ENCODE measurements at regions not wholly inside any gene's neighbourhood (a gene's known extent, or its start where the extent isn't known, plus 50 kb on each side); places are given as distances from the start of the nearest gene placed in this dataset.
"Not testable (repeated sequence)": the region's sequence is repeated elsewhere in the genome, so short reads cannot be mapped to it uniquely, and the experiment has no call there.

DNA sequence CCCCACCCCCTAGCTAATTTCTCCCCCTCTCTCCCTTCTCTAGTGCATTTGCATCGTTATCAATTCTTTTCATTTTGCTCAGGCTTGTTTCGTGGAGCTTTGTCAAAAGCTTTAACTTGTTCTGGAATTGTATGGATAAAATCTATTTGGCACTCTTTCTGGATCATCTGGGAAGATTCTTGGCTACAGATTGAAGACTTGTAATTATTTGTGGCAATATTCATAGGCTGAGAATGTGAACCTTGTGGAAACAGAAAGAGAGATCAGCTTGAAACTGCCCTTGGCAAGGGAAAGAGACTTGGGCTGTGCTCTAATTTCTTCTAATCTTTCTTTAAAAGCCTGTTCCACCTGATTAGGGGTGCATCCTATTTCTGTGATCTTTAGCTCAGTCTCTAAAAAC, 340.6 kb upstream of the DAB2 start:
- FAIRE-seq (no peak), DNase-seq (ENCODE audit: low spot score) (no peak)

DNA sequence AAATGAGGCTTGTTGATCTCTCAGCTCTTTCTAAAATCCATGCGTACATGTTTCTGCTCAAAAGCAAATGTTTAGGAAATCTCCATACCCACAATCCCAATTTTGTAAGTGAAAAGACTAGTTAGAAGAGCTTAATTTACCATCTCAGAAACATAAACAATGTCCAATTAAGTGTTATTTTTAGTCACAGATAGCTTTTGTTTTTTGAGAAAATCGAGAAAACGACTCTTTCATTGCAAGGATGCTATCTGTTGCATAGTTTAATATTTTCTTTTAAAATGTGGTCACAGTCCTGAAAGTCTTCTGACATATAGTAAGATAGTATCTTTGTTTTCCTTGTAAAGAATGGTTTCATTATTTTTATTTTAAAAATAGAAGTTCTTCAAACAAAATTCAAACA, 338.0 kb upstream of the DAB2 start:
- FAIRE-seq = peak; percentile 48
- no peak for DNase-seq (ENCODE audit: low spot score)

DNA sequence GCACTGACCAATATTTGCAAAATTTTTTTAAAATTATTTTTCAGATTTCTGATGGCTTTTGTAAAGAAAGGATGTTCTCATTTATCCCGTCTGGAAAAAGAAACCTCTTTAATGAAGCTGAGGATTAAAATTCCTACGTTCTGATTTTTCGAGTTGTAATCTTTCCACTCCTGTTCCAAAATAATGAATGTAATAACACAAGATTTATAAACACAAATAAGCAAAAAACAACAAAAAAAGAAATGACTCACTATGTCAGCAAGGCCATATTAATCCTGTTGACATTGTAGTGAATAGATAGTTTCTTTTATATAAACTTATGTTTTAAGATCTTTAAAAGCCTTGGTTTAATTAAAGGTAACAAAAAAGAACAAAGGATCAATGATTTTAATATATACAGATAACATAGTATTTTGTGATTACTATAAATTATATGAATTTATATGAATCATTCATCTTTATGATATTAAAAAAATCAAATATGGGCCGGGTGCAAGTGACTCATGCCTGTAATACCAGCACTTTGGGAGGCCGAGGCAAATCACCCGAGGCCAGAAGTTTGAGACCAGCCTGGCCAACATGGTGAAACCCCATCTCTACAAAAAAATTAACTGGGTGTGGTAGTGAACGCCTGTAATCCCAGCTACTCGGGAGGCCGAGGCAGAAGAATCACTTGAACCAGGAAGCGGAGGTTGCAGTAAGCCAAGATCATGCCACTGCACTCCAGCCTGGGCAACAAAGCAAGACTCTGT, 336.6 kb upstream of the DAB2 start:
- FAIRE-seq = no peak

DNA sequence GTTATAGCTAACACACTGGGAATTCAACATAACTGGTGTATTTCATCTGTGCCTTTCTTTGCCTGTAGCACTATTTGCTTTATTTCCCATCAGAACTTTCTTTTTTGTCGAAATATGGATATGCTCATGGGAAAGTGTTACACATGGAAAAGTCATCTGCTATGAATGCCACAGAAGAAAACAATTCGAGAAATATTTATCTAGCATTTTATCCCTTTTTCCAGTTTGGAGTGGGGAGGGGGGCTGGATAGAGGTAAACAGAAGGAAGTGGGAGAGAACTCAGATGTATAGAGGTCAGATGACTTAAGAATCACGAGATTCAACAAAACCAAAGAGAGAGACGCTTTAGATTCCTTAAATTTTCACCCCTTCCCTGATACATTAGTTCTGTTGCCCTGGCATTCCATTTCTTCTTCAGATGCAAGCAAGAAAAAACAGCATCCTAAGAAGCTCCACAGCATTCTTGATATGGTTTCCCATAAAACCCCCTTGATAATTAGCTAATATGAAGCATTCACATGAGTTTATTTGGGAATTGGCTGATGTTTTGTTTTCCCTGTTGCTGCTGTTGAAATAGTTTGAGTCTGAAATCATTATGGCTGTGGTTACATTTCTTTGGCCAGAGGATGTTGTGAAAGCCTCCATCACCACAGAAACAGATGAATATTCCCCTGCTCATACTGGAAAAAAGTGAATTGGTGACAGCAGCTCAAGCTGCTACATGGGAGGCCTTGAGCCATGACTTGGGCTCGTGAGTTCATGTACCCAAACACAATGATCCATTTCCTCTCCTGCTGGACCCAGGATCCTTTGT, 335.8 kb upstream of the DAB2 start:
- peak; percentile 87 for FAIRE-seq
- DNase-seq (ENCODE audit: low spot score) = peak; percentile 90

More for the DNA sequence above, 336.6 kb upstream of the DAB2 start:
- no peak for DNase-seq (ENCODE audit: low spot score)

DNA sequence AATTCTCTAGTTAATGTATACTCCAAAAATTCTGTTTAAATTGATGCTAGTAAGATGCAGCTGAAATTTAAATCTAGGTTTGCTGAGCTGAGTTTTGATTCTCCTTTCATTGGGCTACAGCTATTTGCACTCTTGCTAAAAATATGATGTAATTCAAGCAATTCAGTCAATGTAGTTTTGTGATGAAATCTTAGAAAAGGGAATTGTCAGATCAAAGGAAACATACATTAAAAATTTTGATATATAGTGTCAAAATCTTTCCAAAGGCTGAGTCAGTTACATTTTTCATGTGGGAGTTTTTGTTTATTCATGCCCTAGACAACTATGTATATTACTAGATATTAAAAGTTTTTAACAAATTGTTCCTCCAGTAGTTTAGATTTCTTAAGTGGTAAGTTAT, 334.9 kb upstream of the DAB2 start:
- DNase-seq (ENCODE audit: low spot score) = no peak
- FAIRE-seq = no peak

DNA sequence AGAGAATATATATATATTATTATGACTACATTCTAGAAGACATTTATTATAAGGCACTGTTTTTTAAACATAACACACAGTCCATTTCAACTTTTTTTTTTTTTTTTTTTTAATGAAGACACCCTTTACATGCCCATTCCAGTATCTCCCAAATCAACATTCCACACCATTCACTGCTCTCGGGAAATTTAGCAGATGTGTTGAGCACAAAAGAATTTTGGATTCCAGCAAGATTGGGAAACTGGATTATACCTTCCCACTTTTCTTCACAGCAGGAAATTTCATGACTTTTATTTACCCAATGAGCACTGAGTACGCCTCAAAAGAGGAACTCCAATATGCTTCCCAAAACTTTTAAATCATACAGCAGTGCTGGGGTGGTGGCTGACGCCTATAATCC, 333.6 kb upstream of the DAB2 start:
- FAIRE-seq (no peak), DNase-seq (ENCODE audit: low spot score) (no peak)

DNA sequence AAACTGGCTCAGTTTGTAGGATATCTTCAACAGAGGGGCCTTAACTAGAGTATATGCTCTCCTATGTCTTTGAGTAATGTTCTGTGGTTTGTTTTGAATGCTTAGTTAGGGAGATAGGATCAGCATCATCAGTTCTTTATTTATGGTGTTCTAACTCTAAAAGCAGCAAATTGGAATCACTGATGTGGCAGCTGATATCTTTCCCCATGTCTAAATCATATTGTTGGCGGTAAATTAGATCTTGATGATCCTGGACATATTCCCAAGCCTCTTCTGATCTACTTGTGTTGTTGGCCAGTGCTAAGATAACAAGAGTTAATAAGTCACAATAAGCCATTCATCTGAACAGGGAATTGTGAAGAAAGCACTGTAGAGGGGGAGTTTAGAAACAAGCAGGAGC, 332.4 kb upstream of the DAB2 start:
- peak; percentile 29 for DNase-seq (ENCODE audit: low spot score)
- no peak for FAIRE-seq

DNA sequence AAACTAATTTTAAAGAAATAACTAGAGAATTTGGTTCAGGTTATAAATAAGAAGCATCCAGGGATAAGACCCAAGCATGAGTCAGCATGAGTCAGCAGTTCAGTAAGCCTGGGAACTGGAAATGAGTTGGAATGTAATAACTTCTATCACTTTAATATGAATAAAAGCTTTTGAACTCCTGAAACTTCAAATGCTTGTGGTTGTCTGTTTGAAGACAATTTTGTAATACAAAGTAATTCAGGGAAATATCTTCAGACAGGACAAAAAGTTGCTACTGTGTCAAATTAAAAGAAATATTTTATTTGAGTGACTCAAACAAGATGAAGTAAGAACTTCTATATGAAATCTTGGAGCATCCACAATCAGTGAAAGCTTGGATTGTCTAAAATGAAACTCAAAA, 331.2 kb upstream of the DAB2 start:
- FAIRE-seq = peak; percentile 99

DNA sequence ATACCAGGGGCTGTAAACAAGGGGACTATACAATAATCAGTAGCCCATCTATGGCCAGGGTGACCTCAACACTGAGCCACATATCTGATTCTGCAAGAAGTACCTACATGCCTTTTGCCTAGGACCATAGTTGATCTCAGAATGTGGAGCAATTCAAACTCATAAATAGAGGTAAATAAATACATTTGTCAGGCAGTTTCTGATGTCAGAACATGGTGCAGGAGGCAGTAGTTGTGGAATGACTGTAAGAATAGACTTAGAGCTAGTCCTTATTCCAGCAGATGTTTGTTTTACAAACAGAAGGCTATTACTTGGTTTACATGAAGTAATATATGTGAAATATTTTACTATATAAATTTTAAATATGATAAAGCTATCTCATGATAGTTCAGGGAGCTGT, 330.7 kb upstream of the DAB2 start:
- no peak for DNase-seq (ENCODE audit: low spot score)
- FAIRE-seq = no peak

More for the DNA sequence above, 331.2 kb upstream of the DAB2 start:
- DNase-seq (ENCODE audit: low spot score) = peak; percentile 91

DNA sequence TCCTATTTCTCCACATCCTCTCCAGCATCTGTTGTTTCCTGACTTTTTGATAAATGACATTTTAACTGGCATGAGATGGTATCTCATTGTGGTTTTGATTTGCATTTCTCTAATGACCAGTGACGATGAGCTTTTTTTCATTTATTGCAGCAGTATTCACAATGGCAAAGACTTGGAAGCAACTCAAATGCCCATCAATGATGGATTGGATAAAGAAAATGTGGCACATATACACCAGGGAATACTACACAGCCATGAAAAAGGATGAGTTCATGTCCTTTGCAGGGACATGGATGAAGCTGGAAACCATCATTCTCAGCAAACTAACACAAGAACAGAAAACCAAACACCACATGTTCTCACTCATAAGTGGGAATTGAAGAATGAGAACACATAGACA, 329.0 kb upstream of the DAB2 start:
- not testable (repeated sequence) for DNase-seq (ENCODE audit: low spot score); FAIRE-seq

DNA sequence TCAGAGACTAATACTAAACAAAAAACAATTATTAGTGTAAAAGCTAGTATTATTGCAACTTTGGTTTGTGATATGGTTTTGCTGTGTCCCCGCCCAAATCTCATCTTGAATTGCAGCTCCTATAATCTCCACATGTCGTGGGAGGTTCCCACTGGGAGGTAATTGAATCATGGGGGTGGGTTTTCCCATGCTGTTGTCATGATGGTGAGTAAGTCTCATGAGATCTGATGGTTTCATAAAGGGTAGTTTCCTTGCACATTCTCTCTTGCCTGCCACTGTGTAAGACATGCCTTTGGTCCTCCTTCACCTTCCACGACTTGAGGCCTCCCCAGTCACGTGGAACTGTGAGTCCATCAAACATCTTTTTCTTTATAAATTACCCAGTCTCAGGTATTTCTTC, 325.9 kb upstream of the DAB2 start:
- FAIRE-seq = no peak
- no peak for DNase-seq (ENCODE audit: low spot score)

DNA sequence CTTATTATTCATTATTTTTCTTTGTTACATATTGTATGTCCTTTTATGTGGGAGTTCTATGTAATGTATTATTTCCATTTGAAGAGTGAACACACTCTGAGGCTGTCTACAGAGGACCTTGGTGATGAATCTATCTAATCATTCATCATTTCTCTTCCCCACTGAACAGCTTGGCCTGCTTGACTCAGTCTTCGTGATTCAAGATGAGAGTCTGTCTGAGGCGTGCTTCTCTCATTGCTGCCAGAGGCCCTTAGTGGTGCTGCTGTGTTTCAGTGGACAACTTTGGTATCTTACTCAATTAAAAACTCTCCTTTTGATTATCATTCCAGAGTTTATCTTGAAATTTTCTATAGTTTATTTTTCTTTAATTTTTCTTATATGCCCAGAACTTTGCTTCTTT, 318.1 kb upstream of the DAB2 start:
- no peak for FAIRE-seq

DNA sequence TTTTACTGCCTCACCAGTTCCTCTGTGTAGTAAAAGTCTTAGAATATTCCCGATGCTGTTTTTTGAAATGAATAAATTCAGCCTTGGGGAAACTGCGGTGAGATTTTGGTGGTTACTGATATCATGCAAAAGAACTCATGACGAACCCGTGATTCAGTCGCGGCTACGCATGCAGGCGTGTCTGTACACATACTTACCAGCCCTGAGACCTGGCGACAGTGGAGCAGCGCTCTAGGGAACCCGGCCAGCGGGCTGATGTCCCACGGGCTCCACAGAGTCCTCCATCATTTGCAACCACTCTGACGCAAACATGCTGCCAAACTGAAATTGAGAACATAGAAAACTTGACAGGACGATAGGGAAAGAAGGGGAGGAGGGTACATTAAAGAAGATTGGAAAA, 315.6 kb upstream of the DAB2 start:
- FAIRE-seq = no peak
- no peak for DNase-seq (ENCODE audit: low spot score)

More for the DNA sequence above, 318.1 kb upstream of the DAB2 start:
- no peak for DNase-seq (ENCODE audit: low spot score)

DNA sequence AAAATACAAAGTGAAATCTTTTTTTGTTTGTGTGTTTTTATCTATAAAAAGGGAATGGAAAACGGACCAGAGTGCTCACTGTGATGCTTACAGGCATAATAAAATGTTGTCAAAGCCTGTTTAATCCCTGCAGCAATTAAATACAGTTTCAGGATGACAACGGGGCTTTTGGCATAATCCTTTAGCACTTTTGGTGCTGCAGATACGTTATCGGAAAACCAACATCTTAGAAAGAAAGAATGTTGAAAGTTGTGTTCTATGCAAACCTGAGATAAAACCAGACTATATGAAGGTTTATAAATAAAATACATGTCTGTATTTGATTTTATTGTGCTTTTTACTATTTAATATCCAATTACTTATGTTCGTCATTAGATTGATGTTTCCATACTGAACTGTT, 307.4 kb upstream of the DAB2 start:
- DNase-seq (ENCODE audit: low spot score) = no peak
- FAIRE-seq = no peak

DNA sequence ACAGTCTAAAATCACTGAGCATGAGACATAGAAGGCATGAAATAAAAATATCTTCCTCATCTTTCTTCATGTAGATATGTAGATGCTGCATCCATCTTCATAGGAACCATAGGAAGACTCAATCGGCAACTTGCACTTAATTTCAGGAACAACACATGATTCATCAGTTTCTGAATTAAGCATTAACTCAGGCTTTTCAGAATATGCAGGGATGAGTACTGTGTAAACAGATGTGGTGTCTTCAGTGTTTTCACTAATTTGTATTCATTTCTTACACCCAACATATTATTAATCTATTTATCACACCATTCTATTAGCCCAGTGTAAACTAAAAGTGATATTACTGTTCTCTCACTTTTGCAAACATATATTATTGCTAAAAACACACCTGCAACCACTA, 305.9 kb upstream of the DAB2 start:
- no peak for DNase-seq (ENCODE audit: low spot score)
- peak; percentile 17 for FAIRE-seq

DNA sequence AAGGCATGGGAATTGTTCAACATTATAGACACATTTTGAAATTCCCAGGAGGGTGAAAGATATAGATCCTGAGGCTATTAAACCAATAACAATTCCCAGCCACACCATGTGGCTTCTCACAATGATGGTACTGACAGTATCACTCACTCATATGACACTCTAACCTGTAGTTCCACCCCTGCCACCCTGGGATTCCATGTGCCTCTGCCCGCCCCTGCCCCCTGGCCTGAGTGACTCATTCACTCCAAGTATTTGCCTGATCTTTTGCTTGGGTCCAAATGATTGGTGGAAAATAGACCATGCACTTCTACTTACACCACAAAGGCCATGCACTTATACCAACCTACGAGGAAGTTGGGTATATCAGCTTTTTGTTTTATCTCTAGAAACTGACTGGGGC, 305.2 kb upstream of the DAB2 start:
- peak; percentile 66 for FAIRE-seq
- peak; percentile 35 for DNase-seq (ENCODE audit: low spot score)

DNA sequence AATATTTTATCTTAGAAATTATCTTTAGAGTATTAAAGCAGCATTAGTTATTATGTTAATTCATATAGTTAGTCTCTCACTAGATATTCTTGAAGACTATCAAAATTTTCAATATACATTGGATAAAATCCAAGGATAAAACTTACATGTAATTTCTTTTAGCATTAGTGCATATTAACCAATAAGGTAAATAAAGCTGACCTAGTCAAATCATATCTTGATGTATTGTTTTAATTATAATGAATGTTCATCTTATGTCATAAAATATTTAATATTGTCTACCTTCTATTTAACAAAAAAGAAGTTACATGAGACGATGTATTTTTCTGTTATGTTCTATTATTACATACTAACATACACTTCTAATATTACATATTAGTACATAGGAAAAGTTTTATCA, 301.7 kb upstream of the DAB2 start:
- FAIRE-seq (no peak), DNase-seq (ENCODE audit: low spot score) (no peak)

DNA sequence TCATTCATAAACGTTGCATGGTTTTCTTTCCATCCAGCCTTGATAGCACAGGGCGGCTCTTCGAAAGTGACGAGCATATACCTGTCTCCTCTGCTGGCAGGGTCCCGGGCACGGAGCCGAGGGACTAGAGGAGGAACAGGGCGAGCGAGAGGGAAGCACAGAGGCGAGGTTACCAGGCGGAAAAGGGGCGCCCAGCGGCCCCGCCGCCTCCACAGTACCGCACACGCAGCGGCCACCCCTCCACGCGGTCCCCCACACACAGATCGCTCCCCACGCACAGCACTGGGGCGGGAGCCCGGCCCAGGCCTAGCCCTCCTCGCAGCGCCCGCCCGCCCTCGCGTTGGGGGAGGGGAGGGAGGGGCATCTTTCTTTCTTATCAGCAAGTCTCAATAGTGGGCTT, 296.6 kb upstream of the DAB2 start:
- DNase-seq (ENCODE audit: low spot score) (no peak), FAIRE-seq (no peak)

DNA sequence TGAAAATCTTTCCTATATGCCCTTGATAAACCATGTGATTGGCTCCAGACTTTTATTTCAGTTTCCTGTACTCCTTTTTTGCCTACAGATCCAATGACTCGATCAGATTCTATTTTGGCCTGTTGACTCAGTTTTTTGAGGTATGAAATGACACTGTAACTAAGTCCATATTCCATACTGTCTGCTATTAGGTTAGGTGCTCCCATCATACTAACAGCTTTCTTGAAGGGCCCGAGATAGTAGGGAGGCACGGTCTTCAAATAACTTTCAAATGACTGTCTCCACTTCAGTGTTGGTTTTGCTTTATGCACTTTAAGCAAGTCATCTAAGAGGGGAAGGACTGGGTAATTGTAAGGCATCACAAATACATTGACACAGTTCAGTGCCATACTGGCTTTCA, 295.4 kb upstream of the DAB2 start:
- DNase-seq (ENCODE audit: low spot score) (no peak), FAIRE-seq (no peak)

DNA sequence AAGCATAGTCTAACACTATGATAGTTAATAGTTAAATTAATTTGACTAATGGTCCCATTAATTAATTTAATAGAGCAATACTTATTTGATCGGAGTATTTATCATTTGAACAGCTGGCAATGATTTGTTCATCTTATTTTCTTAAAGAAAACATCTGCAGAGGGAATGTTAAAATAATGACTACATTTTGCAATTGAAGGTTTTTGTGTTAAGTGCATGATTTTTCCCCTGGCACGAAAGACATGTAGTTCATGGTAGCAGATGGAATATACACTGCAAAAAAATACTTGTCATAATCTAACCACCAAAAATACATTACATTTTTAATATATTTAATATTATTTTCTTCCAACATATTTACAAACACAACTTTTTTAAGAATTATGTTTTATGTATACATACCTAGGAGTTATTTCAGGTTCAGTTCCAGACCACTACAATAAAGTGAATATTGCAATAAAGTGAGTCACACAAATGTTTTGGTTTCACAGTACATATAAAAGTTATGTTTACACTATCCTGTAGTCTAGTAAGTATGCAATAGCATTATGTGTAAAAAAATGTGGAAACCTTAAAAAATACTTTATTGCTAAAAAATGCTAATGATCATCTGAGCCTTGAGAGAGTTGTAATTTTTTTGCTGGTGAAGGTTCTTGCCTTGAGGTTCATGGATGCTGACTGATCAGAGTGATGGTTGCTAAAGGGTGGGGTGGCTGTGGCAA, 292.6 kb upstream of the DAB2 start:
- DNase-seq (ENCODE audit: low spot score) (no peak), FAIRE-seq (no peak)

DNA sequence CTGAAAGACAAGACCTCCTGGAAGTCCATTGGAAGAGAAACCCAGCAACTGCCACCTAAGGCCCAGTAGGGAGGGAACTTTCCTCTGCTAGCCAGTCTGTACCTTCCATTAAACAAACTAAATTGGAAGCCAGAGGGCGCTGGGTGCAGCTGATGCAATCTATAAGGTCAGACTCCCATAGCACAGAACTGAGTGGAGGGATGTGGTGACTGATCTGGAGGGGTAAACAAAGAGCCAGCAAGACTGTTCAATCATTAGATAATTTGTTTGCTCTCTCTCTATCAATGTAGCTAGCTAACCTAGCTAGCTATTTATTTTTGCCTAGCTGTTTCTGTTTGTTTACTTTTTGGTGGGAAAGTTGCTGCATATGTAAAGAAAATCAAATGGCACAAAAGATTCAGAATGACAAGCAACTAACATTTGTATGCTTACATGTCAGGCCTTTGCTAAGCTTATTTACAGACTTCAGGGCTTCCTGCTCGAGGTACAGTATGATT, 291.8 kb upstream of the DAB2 start:
- DNase-seq (ENCODE audit: low spot score) (peak; percentile 55), FAIRE-seq (peak; percentile 65)

Measured in RCC 7860 (cell line).